BLaER1 treated with 17β-estradiol and CSF1 and Interleukin-3, amounts not matched to agents 10 nM and 100 nM (cell line): ENCODE measurements at regions not wholly inside any gene's neighbourhood (a gene's known extent, or its start where the extent isn't known, plus 50 kb on each side); places are given as distances from the start of the nearest gene placed in this dataset.
"Not testable (repeated sequence)": the region's sequence is repeated elsewhere in the genome, so short reads cannot be mapped to it uniquely, and the experiment has no call there.

Experiments
- H3K27ac ChIP-seq, 11 experiments: shearing (Covaris generic); formaldehyde crosslinking; 2 replicates each; pipeline ENCODE4 v1.8.1; 2022
- H3K27me3 ChIP-seq, 11 experiments: shearing (Covaris generic); formaldehyde crosslinking; 2 replicates each; pipeline ENCODE4 v1.8.1; 2022
- H3K36me3 ChIP-seq, 11 experiments: shearing (Covaris generic); formaldehyde crosslinking; 2 replicates each; pipeline ENCODE4 v1.8.1; 2022
- H3K4me1 ChIP-seq, 10 experiments: shearing (Covaris generic); formaldehyde crosslinking; 2 replicates each; pipeline ENCODE4 v1.8.1; 2022
- H3K4me2 ChIP-seq, 11 experiments: shearing (Covaris generic); formaldehyde crosslinking; 2 replicates each; pipeline ENCODE4 v1.8.1; 2022
- H3K4me3 ChIP-seq, 10 experiments: shearing (Covaris generic); formaldehyde crosslinking; 2 replicates each; pipeline ENCODE4 v1.8.1; 2022
- H3K9ac ChIP-seq, 11 experiments: shearing (Covaris generic); formaldehyde crosslinking; 2 replicates each; pipeline ENCODE4 v1.8.1; 2022
- H3K9me3 ChIP-seq, 11 experiments: shearing (Covaris generic); formaldehyde crosslinking; replicated peaks in 1 of 11; 2 replicates each; pipeline ENCODE4 v1.8.1; 2022
- H4K20me1 ChIP-seq, 11 experiments: shearing (Covaris generic); formaldehyde crosslinking; 2 replicates each; pipeline ENCODE4 v1.8.1; 2022
- Cebpa-rat ChIP-seq, 11 experiments: shearing (Covaris generic); IDR thresholded peaks; 2 replicates each; pipeline ENCODE4 v1.8.1; 2022

- no peaks in the 10 kb centered on the region for H3K36me3 ChIP-seq
- no peak overlapping the region for H3K4me3 ChIP-seq
- no peaks in the 10 kb centered on the region for H3K4me1 ChIP-seq
- no peak for TF ChIP-seq Cebpa-rat (IDR thresholded peaks at IDR 0.05)
- H4K20me1 ChIP-seq, result no peaks in the 10 kb centered on the region
- H3K9ac ChIP-seq, result no peak overlapping the region
- no peaks in the 10 kb centered on the region for H3K27me3 ChIP-seq
- no peak overlapping the region for H3K27ac ChIP-seq
- H3K4me2 ChIP-seq, result no peak overlapping the region
- H3K9me3 ChIP-seq, result no peaks in the 10 kb centered on the region
Observed at GRCh38 chr14:53742233-53742620, 214.4 kb downstream of the BMP4 start.

DNA sequence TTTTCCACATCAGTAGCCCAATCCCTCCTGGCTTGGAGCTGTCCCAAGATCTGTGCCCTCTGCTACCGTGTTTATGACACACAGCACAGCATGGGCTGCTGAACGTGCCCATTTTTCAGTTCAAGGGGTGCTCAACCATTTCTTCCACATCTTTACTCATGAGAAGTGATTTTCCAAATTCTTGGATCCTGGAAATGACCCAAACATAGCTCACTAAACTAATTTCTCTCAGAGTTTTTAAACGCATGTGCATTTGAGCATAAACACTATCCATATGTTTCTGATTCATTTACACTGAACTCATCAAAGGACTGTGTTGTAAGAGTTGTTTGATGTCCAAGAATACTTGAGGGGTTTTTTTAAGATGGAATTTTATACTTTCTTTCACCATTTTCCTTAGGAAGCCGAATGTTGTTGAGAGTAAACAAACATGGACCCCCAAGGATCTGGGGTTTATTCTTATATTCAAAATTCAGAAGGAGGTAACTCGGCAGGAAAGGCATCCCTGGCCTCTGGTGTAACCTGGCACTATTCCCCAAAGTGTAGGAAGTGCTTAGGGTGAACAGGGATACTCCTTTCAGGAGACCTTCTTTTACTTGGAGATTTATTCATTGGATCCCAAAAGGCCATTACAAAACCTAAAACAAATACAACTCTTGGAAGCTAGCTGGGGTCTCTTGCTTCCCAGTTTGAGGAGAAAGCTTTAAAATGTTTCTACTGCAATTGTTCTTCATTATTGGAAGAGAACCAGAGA lies 215.0 kb downstream of the BMP4 start:
- Histone ChIP-seq H3K9me3 (no peaks in the 10 kb centered on the region), H4K20me1 (no peaks in the 10 kb centered on the region), H3K27me3 (no peaks in the 10 kb centered on the region), H3K4me3 (no peak overlapping the region), H3K36me3 (no peaks in the 10 kb centered on the region), H3K4me1 (no peaks in the 10 kb centered on the region), H3K4me2 (no peak overlapping the region), H3K27ac (no peak overlapping the region), H3K9ac (no peak overlapping the region)
- no peak for TF ChIP-seq Cebpa-rat (IDR thresholded peaks at IDR 0.05)

- no peak overlapping the region for H3K9ac ChIP-seq
- no peaks in the 10 kb centered on the region for H4K20me1 ChIP-seq
- H3K4me1 ChIP-seq, result no peaks in the 10 kb centered on the region
- no peak overlapping the region for H3K27ac ChIP-seq
- H3K4me2 ChIP-seq, result no peak overlapping the region
- no peak for TF ChIP-seq Cebpa-rat (IDR thresholded peaks at IDR 0.05)
- H3K9me3 ChIP-seq, result no peaks in the 10 kb centered on the region
- no peak overlapping the region for H3K4me3 ChIP-seq
- H3K36me3 ChIP-seq, result no peaks in the 10 kb centered on the region
- no peaks in the 10 kb centered on the region for H3K27me3 ChIP-seq
Observed at GRCh38 chr14:53740570-53740969, 216.1 kb downstream of the BMP4 start.

- H3K4me3 ChIP-seq, result no peak overlapping the region
- H4K20me1 ChIP-seq, result no peaks in the 10 kb centered on the region
- no peaks in the 10 kb centered on the region for H3K4me1 ChIP-seq
- H3K27me3 ChIP-seq, result no peaks in the 10 kb centered on the region
- H3K4me2 ChIP-seq, result no peak overlapping the region
- H3K9me3 ChIP-seq, result no peaks in the 10 kb centered on the region
- no peaks in the 10 kb centered on the region for H3K36me3 ChIP-seq
- no peak overlapping the region for H3K9ac ChIP-seq
- TF ChIP-seq Cebpa-rat (IDR thresholded peaks at IDR 0.05), result no peak
- no peak overlapping the region for H3K27ac ChIP-seq
Observed at GRCh38 chr14:53735916-53736315, 220.7 kb downstream of the BMP4 start.

GRCh38 chr14:53723221-53723620 lies 233.4 kb downstream of the BMP4 start:
- H3K4me3 ChIP-seq, result no peak overlapping the region
- H3K4me1 ChIP-seq, result no peaks in the 10 kb centered on the region
- H3K4me2 ChIP-seq, result no peak overlapping the region
- no peak overlapping the region for H3K27ac ChIP-seq
- H4K20me1 ChIP-seq, result no peaks in the 10 kb centered on the region
- H3K9me3 ChIP-seq, result peaks cover 7 to 16% (median 12%) of the 10 kb centered on the region in 11 experiments; a peak in 18 of 22 replicates
- no peaks in the 10 kb centered on the region for H3K36me3 ChIP-seq
- H3K9ac ChIP-seq, result no peak overlapping the region
- TF ChIP-seq Cebpa-rat (IDR thresholded peaks at IDR 0.05), result no peak
- H3K27me3 ChIP-seq, result no peaks in the 10 kb centered on the region

DNA sequence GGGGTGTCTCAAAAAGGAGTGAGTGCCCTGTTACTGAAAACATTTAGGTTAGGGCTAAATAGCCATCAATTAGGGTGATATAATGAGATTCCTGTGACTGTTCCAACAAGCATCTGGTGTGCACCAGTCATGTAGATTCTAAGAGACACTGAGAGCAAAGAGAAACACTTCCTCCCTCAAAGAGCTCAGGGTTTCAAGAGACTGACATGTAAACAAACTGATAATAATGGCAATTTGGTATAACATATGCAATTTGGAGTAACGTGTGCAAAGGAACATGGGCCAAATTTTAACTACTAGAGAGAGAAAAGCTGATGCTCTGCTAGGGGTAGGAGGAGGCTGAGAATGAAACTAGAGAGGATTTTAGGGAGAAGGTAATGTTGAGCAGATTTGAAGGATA lies 237.1 kb downstream of the BMP4 start:
- Histone ChIP-seq H3K36me3 (no peaks in the 10 kb centered on the region), H3K9me3 (peaks cover 7 to 16% (median 12%) of the 10 kb centered on the region in 11 experiments; a peak in 18 of 22 replicates), H3K4me1 (no peaks in the 10 kb centered on the region), H4K20me1 (no peaks in the 10 kb centered on the region), H3K27ac (no peak overlapping the region), H3K9ac (no peak overlapping the region), H3K4me3 (no peak overlapping the region), H3K4me2 (no peak overlapping the region), H3K27me3 (no peaks in the 10 kb centered on the region)
- TF ChIP-seq Cebpa-rat (IDR thresholded peaks at IDR 0.05), result no peak

GRCh38 chr14:53716578-53716977 lies 240.0 kb downstream of the BMP4 start:
- no peaks in the 10 kb centered on the region for H4K20me1 ChIP-seq
- H3K4me1 ChIP-seq, result no peaks in the 10 kb centered on the region
- H3K36me3 ChIP-seq, result no peaks in the 10 kb centered on the region
- no peak overlapping the region for H3K4me2 ChIP-seq
- H3K9ac ChIP-seq, result no peak overlapping the region
- H3K27me3 ChIP-seq, result no peaks in the 10 kb centered on the region
- H3K27ac ChIP-seq, result no peak overlapping the region
- peaks cover 4 to 11% (median 7%) of the 10 kb centered on the region in 11 experiments; a peak in 18 of 22 replicates for H3K9me3 ChIP-seq
- no peak for TF ChIP-seq Cebpa-rat (IDR thresholded peaks at IDR 0.05)
- no peak overlapping the region for H3K4me3 ChIP-seq

DNA sequence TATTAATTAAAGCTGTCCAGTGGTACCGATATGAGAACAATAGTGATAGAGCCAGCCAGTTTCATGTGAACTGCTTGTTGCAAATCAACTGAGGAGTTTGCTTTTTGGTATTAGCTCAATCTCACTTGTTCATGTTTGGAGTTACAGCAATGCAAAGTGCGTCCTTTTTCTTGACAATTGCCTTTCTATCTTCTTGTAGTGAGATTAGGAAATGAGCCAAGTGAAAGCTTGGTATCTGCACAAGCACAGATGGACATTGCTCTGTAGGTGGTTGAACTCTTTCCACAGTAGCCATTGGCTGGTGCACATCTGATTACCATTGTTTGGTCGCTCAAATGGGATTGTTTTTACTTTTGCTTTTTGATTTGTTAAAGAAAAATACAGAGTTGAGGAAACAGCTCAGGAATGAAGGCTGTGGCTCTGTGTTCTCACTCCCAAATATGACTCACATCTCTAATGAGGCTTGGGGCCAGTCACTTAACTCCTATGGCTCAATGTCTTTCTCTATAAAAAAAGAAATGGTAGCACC lies 241.4 kb downstream of the BMP4 start:
- no peaks in the 10 kb centered on the region for H4K20me1 ChIP-seq
- no peak overlapping the region for H3K4me2 ChIP-seq
- H3K36me3 ChIP-seq, result no peaks in the 10 kb centered on the region
- no peak overlapping the region for H3K9ac ChIP-seq
- peaks cover 0 to 5% (median 0%) of the 10 kb centered on the region in 10 experiments; a peak in 4 of 20 replicates for H3K4me1 ChIP-seq
- no peak overlapping the region for H3K4me3 ChIP-seq
- TF ChIP-seq Cebpa-rat (IDR thresholded peaks at IDR 0.05), result no peak
- no peaks in the 10 kb centered on the region for H3K27me3 ChIP-seq
- H3K9me3 ChIP-seq, result peaks cover 0 to 6% (median 0%) of the 10 kb centered on the region in 11 experiments; a peak in 1 of 22 replicates
- no peak overlapping the region for H3K27ac ChIP-seq

GRCh38 chr14:53714495-53715192 lies 242.0 kb downstream of the BMP4 start:
- H3K27me3 ChIP-seq, result no peaks in the 10 kb centered on the region
- H3K9me3 ChIP-seq, result peaks cover 0 to 6% (median 0%) of the 10 kb centered on the region in 11 experiments; a peak in 1 of 22 replicates
- H4K20me1 ChIP-seq, result no peaks in the 10 kb centered on the region
- TF ChIP-seq Cebpa-rat (IDR thresholded peaks at IDR 0.05), result no peak
- H3K4me1 ChIP-seq, result peaks cover 0 to 7% (median 0%) of the 10 kb centered on the region in 10 experiments; a peak in 4 of 20 replicates
- no peak overlapping the region for H3K4me3 ChIP-seq
- no peaks in the 10 kb centered on the region for H3K36me3 ChIP-seq
- no peak overlapping the region for H3K9ac ChIP-seq
- H3K4me2 ChIP-seq, result no peak overlapping the region
- no peak overlapping the region for H3K27ac ChIP-seq

DNA sequence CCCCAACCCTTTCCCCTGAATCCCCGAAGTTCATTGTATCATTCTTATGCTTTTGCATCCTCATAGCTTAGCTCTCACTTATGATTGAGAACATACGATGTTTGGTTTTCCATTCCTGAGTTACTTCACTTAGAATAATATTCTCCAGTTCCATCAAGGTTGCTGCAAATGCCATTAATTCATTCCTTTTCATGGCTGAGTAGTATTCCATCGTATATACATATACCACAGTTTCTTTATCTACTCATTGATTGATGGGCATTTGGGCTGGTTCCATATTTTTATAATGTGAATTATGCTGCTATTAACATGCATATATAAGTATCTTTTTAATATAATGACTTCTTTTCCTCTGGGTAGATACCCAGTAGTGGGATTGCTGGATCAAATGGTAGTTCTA lies 243.7 kb downstream of the BMP4 start:
- H3K4me2 ChIP-seq, H3K9me3 ChIP-seq, H4K20me1 ChIP-seq, H3K27ac ChIP-seq, H3K9ac ChIP-seq, H3K27me3 ChIP-seq, H3K36me3 ChIP-seq, H3K4me1 ChIP-seq, H3K4me3 ChIP-seq: not testable (repeated sequence)
